ENCODE measurements at regions not wholly inside any gene's neighbourhood (a gene's known extent, or its start where the extent isn't known, plus 50 kb on each side); places are given as distances from the start of the nearest gene placed in this dataset.

DNA sequence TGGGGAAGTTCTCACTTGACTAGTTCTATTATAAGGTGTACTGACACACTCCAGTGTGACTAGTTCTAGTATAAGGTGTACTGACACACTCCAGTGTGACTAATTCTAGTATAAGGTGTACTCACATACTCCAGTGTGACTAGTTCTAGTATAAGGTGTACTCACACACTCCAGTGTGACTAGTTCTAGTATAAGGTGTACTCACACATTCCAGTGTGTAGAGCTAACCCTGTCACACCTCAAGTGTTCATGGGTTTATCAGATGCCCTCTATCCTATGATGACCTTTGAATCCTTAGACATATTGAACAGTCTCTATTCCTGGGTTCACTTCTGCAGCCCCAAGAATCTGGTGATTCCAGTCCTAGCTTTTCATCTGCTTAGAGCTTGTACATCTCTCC lies 54.6 kb upstream of the MYO16 start:
- TF ChIP-seq, protein P1, sequence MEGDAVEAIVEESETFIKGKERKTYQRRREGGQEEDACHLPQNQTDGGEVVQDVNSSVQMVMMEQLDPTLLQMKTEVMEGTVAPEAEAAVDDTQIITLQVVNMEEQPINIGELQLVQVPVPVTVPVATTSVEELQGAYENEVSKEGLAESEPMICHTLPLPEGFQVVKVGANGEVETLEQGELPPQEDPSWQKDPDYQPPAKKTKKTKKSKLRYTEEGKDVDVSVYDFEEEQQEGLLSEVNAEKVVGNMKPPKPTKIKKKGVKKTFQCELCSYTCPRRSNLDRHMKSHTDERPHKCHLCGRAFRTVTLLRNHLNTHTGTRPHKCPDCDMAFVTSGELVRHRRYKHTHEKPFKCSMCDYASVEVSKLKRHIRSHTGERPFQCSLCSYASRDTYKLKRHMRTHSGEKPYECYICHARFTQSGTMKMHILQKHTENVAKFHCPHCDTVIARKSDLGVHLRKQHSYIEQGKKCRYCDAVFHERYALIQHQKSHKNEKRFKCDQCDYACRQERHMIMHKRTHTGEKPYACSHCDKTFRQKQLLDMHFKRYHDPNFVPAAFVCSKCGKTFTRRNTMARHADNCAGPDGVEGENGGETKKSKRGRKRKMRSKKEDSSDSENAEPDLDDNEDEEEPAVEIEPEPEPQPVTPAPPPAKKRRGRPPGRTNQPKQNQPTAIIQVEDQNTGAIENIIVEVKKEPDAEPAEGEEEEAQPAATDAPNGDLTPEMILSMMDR (IDR thresholded peaks at IDR 0.05): no peak
- no peak for TF ChIP-seq EZH2phosphoT487 (IDR thresholded peaks at IDR 0.05)

All from neural progenitor cell (in vitro differentiated cells).